GM19467 (cell line): ENCODE measurements at regions not wholly inside any gene's neighbourhood (a gene's known extent, or its start where the extent isn't known, plus 50 kb on each side); places are given as distances from the start of the nearest gene placed in this dataset.

Source experiments
- ATAC-seq: cut with Tn5 transposase; IDR thresholded peaks from one replicate; pipeline ENCODE4 v1.9.1; 2021; ENCODE audit warnings: mild to moderate bottlenecking, moderate library complexity; ENCODE audit not compliant: unreplicated experiment

- no peak for ATAC-seq
Measured at GRCh38 chr2:6788614-6789013, 77.1 kb downstream of the CMPK2 start.

DNA sequence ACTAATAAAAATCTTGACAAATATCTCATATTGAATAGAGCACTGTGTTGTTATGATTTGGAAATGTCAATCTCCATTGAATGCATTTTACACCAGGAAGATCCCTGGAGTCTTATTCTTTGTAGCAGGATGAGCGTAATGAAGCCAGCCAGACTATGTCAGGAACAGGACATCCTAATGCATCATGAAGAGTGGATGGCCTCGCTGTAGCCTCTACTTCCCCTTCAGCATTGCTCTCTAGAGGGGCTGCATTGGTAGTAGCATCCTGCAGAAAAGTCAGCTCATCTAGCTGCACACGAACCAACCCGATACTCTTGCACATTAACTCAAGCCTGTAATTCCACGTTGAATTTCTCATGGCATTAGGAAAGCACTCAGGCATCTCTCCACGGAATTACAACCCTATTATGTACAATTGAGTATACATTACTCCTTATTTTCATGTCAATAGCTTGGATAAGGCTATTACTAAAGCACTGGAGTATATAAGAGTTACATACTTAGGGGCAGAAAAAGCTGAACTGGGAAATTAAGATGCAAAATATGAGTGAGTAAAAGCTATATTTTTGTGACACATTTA lies 76.1 kb downstream of the CMPK2 start:
- no peak for ATAC-seq

DNA sequence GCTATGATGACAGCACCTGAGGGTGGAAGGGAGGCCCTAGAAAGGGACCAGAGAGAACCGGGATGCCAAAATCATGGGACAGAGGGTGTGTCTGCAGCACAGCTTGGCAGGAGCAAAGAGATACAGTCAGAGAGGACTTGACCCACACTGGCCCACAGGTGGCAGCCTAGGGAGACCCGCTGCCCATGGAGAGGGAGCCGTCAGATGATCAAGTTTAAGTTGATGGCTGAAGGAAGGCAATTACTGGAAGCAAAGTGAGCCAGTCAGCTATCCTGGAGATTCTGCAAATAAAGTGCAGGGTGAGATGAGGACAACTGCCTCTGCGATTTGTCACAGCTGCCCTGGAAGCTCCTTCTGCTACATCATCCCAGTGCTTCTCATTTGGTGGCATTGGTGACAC lies 74.0 kb downstream of the CMPK2 start:
- ATAC-seq = no peak

GRCh38 chr2:6792883-6793282 lies 72.8 kb downstream of the CMPK2 start:
- no peak for ATAC-seq

DNA sequence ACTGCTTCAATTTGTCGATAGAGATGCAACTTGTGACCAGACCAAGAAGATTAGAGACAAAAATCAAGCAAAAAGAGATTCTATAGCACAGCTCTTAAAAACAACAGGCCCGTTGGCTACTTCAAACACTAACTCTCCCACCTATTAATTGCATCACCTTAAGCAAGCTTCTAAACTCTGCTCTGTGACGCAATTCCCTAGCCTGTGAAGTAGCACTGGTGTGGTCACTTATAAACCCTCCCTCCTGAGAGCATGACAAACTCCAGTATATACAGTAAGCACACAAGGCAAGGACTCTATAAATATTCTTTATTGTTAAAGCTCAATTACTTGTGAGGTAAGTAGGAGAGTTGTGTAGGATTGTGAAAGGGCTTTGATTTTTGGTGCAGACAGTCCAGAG lies 72.3 kb downstream of the CMPK2 start:
- ATAC-seq = no peak

DNA sequence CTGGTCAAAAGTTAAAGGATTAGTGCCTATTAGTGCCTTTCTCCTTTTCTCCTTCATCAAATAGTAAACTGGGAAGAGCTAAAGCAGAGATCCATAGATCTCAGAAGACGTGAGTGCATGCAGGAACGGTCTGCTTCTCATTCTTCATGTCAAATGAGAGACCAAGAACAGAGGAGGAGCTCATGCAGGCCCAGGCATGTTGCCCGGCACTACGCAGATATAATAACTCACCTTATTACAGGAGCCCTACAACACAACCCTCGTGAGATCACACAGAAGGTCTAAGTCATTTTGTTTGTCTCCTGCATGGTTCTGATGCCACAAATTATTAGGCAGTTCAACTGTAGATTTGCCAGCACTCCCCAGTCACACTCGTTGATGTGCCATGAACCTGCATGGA lies 71.8 kb downstream of the CMPK2 start:
- ATAC-seq = no peak

DNA sequence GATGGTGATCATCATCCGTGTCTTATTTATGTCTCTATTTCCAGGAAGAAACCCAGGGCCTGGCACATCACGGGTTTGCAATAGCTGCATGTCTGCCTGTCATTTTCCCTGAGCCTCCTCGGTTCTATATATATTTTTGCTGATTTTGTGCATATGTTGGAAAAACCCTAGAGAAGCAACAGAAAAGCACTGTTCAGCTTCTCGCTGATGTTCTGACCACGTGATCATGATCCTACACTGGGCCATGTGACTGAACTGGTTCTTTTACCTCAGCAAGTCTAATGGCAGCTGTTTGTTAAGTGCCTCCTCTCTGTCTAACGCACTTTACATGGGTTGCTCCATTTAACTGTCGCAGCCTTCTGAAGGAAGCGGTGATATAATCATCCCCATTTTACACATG lies 71.3 kb downstream of the CMPK2 start:
- no peak for ATAC-seq
